Mucosa of gallbladder (tissue), 1 donor: ENCODE measurements at regions not wholly inside any gene's neighbourhood (a gene's known extent, or its start where the extent isn't known, plus 50 kb on each side); places are given as distances from the start of the nearest gene placed in this dataset.

Source experiments
- DNase-seq: peaks from one replicate; pipeline ENCODE4 v3.0.0-alpha.2; 2020; ENCODE audit warnings: low spot score
- donor health status: DM: no; HTN: no; CAD: no.

DNA sequence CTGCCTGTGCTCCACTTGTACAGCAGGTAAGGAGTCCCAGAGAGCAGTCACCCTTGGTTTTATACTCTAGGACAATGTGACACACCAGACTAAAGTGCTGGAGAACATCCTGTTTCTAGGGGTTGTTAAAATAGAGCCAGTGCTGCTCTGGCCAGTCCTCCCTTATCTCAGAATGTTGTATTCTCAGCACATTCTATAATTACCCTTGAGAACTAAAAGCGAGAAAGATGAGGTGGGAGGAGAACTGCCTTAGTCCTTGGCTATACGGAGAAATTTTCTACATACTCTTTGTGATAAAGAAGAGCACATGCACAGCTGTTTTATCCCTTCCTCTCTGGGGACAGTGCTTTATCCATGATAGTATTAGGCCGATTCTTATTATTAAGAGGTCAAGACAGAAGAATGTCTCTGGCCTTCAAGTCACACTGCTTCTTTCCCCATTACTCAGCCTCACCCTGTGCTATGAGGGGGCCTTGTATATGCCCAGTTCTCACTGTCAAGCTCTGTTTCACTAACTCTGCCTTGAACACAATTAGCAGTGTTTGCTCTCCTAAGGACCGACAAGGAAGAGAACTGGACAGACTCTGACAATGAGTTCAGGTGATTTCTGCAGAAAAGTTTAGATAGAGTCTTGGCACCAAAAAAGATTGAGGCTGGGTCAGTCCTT lies 385.8 kb downstream of the TRIB2 start:
- DNase-seq = no peak

DNA sequence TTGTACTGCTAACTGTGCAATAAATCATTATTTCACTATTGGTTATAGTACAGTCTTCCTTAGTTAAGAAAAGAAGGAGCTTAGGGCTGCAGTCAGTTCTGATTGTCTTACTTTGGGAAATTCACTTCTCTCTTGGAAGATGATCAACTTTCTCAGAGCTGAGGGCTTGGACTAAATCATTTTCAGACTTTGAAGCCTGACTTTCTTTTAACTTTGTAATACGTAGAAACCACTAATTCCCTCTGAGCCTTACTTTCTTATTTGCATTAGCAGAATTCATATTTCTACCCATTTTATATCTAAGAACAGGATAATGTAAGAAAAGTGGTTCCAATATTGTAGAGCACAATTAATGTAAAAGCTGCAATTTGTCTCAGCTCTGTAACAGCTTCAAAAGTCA lies 386.4 kb downstream of the TRIB2 start:
- DNase-seq = no peak

DNA sequence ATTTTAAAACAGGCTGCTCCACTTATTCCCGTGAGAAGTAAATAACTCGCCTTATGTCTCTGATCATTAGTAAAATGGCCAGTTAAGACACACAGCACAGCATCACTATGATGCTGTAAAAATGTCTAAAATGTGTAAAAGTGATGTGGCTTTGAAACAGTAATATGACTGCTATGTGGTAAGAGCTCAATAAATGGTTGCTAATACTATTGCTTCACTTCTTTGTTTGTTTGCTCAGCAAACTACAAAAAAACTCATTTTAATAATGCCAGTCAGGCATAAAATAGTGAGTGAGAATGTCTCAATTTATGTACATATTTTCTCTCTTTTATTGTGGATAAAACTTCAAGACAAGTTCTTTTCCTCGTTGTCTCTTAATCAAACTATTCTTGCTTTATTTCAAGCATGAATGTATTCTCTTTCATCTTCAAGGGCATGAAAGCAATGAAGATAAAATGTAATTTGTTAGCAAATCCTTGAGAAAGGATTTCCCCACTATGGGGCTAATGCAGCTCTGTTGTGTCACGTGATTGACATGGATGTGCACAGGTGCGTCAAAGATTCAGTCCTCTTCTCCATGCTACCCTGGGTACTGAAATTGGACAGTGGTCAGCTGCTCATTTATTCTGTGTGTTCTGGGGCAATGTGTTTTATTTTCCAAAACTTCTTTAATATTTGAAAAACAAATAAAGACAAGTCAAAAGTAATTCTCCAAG lies 387.2 kb downstream of the TRIB2 start:
- no peak for DNase-seq

DNA sequence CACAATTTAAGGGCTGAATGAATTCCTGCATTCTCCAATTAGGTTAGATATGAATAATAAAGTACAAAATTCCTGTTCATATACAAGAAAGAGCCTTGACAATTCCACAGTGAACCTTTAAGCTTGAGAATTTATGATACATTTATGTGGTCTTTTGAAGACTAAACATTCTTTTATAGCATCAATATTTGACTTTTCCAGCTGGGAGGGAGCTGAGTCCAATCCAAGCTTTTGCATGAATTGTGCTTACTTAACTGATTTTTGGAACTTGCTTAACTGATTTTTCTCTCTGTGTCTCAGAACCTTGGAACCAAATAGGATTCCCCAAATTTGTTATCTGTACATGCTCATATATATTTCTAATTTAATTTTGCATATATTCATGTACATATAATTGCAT lies 388.0 kb downstream of the TRIB2 start:
- no peak for DNase-seq

DNA sequence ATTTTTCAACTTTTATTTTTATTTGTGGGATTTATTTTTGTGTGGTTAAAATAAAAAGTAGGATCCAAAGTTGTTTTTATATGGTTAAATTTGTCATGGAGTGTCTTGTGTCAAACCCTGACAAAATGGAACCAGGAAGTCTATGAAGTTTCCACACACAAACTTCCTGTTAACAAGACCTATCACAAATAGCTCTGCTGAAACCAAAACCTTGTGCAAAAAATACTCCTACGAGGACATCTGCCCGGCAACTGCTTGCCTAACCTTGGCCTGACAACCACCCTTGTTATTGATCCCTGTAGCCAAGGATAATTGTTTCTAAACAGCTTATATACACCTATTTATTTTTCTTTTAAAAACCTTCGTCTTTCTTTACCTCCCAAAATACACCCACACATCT lies 389.6 kb downstream of the TRIB2 start:
- no peak for DNase-seq

DNA sequence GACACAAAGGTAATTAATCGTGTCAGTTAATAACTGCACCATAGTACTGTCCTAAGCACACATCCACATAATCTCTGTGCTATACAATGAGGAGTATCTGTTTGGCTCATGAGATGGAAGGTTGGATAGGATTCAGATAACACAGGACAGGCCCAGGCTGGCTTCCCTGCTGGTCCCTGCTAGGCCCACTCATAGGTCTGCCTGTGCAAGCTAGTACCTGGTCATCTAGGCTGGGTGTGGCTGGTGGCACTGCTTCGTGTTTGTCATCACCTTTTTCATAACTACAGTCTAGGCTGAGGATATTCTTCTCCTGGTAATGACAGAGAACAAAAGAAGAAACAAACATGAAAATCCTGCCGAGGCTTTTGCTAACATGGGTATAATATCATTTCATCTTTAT lies 392.8 kb downstream of the TRIB2 start:
- DNase-seq = no peak

DNA sequence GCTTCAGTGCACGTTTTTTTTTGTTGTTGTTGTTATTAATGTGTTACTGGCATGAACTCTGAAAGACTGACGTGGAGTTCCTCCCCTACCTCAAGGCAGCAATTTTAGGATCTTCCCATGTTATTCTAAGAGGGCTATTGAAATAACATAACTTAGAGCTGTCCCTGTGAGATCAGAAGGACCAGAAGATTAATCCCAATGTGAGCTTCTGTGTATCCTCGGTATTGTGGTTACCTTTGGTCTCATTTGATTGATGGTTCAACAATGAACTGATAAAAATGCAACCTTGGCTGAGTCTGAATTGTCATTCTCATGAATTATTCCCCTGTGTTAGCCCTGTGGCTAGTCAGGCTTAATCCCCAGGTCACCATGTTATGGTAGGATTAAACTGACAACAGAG lies 394.1 kb downstream of the TRIB2 start:
- DNase-seq = no peak

DNA sequence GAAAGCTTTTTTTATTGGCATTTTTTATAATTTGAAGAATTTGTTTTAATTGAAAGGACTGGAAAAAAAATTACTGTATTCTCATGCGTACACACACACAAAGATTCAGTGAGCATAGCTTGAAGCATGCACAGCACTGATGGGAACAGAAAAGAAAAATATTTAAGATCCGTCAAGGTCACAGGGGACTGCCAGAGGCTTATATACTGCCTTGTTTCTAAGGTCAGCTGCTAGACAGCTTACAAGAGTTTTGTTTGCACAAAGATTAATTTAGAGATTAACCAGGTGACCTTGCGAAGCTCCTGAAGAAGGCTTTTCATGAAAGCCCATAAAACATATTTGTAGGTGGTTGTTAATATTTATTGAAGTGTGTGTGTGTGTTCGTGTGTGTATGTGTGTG lies 396.3 kb downstream of the TRIB2 start:
- no peak for DNase-seq

DNA sequence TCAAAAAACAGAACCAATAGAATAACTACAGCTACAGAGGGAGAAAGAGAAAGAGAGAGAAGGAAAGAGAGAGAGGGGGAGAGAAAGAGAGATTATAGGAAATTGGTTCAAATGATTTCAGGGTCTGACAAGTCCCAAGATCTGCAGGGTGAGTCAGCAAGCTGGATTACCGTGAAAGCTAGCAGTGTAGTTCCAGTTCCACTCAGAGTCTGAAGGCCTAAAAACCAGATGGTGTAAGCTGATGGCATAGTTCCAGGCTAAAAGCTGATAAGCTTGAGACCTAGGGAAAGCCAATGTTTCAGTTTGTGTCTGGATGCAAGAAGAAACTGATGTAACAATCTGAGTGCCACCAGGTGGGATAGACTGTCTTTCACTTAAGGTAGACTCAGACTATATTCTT lies 397.7 kb downstream of the TRIB2 start:
- no peak for DNase-seq

DNA sequence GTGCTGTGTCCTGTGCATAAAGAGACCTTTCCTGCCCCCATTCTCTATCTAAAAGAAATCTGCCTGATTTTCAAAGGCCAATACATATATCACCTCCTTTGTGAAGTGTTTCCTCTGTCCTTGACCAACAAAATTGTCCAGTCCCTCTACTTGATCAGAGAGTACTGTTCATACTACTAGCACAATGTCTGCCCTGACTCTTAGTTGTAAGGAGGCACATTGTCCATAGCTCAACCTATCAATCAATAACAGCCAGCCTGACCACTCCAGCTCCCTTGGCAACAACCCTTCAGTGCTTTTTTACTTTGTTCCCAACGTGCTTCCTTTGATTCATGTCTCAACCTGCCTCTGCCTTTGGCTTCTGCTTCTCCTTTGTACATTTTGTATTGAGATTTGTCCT lies 398.9 kb downstream of the TRIB2 start:
- no peak for DNase-seq

DNA sequence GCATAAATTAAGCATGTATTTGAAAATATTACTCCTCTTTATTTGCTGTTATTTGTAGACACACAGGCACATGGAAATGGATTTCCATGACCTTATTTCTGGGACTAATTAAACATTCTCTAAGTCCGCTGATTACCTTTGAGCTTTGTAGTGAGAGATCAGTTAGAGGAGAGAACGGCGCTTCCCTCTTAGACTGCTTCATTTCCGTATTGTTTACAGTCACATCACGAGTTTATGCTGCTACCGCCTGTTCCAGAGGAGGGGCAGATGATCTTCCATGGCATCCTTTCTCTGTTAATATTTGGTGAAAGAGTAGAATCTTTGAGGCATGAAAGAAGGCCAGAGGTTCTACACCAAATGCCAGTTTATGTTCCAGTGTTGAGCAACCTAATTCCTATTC lies 404.4 kb downstream of the TRIB2 start:
- no peak for DNase-seq

DNA sequence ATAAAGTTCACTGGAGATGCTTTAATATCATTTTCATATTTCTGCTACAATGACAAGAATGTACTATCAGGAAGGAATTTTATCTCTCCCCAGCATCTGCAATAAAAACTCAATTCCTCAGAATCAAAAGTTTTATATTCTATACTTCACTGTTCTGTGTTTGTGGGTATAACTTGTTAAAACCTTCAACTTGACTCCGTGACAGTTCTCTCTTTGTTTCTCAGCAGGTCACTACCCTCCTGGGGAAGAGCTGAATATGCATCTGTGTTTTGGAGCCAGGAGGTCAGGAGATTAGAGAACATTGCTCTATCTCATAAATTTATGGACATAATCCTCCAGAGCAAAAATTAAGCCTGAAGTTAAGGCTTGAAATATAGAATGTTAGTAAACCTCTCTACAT lies 411.4 kb downstream of the TRIB2 start:
- DNase-seq = no peak

DNA sequence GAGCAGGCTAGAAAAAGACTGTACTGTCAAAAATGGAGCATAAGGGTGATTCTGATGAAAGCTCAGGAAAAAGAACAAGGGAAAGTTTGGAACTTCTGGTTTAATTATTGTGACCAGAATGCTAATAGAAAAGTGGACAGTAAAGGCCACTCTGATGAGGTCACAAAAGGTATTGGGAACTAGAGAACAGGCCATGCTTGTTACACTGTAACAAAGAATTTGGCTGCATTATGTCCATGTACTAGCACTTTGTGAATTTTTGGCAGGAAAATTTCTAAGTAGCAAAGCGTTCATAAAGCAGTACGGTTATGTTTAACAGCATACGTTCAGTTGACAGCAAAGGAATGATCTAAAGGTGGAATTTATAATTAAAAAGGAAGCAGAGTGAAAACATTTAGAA lies 418.6 kb downstream of the TRIB2 start:
- DNase-seq = no peak

DNA sequence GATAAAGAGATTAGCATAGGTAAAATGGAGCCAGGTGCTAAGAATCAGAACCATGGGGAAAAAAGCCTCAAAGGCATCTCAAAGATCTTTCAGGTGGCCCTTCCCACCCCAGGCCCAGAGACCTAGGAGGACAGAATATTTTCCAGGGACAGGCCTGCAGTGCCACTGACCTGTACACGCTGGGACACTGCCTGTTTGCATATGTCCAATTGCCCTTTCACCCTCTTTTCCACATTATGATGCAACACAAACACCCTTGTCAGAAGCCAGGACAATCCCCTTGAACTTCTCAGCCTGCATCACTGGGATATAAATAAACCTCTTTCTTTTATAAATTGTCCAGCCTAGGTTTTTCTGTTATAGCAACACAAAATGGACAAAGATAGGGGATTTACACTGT lies 419.1 kb downstream of the TRIB2 start:
- DNase-seq = no peak

DNA sequence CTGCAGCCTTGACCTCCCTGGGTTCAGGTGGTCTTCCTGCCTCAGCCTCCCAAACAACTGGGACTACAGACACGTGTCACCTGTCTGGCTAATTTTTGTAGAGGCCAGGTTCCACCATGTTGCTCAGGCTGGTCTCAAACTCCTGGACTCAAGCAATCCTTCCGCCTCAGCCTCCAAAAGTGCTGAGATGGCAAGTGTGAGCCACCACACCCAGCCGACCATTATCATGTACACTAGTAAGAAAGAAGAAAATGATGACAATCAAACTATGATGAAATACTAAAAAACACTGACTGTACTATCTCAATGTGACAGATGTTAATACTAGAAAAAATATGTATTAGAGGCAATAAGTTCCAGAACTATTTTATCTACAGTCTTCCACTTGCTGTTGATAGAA lies 420.9 kb downstream of the TRIB2 start:
- DNase-seq = no peak

DNA sequence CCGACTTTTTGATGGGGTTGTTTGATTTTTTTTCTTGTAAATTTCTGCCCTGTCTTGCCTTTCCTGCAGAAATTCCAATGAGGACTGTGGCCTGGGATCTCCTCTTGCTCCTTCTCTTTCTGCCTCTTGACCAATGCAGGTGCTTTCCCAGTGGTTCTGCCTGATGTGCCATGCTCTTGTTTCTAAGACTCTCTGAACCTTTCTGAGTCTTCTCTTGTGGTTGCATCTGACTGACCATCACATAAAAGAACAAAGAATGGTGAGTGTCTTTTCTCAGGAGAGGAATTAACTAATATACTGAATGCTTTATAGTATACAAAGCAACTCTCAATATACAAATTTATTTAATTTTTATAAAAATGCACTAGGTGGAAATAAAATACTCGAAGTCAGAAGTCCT lies 424.6 kb downstream of the TRIB2 start:
- DNase-seq = no peak

DNA sequence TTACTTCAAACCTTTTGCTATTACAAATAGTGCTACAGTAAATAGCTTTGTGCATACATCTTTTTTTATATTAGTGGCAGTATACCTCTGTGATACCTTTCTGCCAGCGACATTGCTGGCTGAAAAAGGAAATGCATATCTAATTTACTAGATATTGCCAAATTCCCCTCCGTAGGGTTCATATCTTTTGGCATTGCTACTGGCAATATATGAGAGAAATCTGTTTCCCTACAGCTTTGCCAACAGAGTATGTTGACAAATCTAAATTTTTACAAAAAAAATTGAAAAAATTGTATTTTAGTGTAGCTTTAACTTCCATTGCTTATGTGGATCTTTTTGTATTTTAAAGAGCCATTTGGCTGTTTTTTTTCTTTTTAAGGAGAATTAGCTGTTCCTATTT lies 426.7 kb downstream of the TRIB2 start:
- no peak for DNase-seq

DNA sequence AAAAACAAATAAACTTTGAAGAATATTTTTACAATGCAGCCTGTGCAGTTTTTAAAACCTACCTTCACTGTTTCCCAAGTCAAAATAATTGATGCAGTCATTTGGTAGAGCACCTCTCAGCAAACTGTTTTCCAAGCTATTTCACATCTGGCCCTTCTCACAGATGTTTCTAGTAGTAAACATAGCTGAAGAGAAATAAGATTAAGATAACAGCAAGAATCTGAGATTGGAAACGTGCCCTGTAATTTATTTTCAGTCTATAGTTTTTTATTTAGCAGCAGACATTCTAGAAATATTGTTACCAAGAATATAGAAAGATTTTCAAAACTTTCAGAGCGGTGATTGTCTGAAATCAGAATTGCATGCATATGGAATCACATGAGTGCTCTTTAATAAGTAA lies 440.2 kb downstream of the TRIB2 start:
- no peak for DNase-seq

DNA sequence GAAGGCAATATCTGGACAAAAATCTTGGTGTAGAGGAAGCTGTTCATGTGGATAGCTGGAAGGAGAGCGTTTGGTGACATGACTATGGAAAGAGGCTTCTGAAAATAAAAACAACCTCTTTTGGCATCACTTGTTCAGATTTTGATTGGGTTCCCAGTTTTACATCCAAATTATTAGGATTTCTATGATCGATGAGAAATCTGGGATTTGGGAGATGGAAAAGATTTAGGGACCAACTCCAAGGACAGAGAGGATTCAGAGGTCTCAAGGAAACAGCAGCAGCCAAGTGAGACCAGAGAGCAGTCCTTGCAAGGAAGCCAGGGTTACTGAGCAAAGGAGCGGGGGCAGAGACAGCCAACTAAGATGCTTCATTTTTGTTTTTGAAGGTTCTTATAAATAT lies 441.7 kb downstream of the TRIB2 start:
- no peak for DNase-seq

DNA sequence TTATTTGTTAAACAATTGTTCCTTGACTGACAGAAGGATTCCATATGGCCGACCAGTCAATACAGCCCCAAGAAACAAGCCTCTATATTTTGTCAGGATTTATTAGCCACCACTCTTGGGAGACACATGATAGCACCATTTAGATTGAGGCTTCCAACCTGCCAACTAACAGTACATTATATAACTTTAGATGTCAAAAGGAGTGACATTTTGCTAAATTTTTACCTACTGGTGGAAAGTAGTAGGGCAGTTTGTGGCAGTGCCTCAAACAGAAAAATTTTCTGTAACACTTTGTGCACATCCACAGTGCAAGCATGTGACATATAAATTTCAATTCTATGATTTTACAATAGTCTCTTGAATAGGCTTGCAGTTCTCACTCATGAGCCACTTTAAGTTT lies 464.0 kb downstream of the TRIB2 start:
- DNase-seq = no peak

DNA sequence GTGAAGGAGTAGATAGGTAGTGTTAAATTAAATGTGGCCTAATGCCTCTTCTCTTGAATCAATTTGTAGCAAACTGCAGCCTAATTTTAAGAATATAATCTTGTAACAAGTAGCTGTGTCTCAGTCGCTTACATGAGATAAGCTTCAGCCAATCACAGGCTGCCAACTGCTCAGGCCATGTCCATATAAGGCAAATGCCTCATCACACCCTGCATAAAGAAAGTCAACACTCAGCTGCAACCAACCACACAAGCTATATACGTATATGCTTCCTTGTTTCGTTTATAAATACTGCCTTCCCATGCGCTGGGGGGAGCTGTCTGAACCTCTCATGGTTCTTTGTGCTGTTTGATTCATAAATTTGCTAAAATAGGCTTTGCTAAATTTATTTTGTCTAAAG lies 476.3 kb downstream of the TRIB2 start:
- no peak for DNase-seq

DNA sequence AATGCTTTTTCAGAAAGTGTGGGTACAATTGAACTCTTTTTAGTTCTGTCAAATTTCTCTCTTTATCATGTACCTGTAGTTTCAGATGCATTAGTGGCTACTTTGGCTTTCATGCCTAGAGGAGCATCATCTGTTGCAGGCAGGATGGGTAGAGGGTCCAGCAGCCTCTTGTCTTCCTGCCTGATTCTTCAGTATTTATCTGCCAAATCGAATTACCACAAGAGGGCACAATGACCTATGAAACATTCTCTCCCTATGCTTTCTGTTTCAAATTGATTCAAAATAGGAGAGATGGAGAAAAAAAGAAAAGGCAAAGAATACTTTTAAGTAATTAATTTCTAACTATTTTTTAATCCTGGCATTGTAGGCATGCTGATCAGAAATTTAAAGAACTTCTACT lies 477.2 kb downstream of the TRIB2 start:
- no peak for DNase-seq

DNA sequence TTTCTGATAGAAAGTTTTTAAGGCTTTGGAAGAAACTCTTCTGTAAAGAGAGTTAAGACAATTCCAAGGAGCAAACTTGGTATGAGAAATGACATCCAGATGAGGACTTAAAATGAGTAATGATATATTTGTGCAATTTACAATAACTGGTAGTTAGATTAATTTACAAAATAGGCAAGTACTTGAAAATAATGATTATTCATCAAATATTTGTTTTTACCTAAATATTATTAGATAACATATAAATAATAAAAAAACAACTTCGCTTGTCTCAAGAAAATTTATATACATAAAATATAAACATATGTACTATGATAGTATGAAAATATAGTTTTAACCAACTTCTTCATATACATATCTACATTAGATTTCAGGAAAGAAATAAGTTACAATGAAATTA lies 478.5 kb downstream of the TRIB2 start:
- no peak for DNase-seq

DNA sequence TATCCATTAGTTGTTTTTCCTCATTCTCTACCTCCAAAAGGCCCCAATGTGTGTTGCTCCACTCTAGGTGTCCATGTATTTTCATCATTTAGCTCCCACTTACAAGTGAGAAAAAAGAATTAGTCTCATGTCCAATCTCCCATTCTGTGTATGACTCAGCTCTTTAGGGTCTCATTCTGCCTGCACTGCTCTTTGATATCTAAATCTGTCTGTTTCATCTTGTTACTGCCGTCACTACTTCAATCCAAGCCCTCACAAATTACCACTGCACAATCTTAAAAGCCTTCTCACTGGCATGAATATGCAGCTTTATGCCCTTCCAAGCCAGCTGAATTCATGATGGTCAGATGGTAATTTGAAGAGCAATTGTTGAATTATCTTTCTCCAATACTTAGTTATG lies 480.5 kb downstream of the TRIB2 start:
- no peak for DNase-seq
